K562 (cell line): ENCODE measurements at regions not wholly inside any gene's neighbourhood (a gene's known extent, or its start where the extent isn't known, plus 50 kb on each side); places are given as distances from the start of the nearest gene placed in this dataset.
A peak's percentile ranks its signal among the peaks of the same experiment; 100 is the strongest.

Experiments
- ARHGAP35 ChIP-seq: fragments of 450-650 bp; IDR thresholded peaks from 2 replicates; pipeline ENCODE4 v1.6.1; 2018; ENCODE audit not compliant: partially characterized antibody
- BDP1 ChIP-seq: IDR thresholded peaks from 3 replicates; pipeline ENCODE4 v1.6.1; 2011; ENCODE audit not compliant: insufficient read length, insufficient read depth
- DNMT1 ChIP-seq: fragments of 450-650 bp; IDR thresholded peaks from 2 replicates; pipeline ENCODE4 v1.6.1; 2016; ENCODE audit warnings: antibody characterized with exemption, mild to moderate bottlenecking
- ELF2 ChIP-seq: fragments of 250-450 bp; sonication (Bioruptor Pico); IDR thresholded peaks from 2 replicates; pipeline ENCODE4 v1.5.0; 2021; ENCODE audit warnings: mild to moderate bottlenecking
- EZH2 ChIP-seq: IDR thresholded peaks from 2 replicates; pipeline ENCODE4 v1.6.1; 2012; ENCODE audit warnings: low read depth, mild to moderate bottlenecking, inconsistent platforms, low read length, borderline replicate concordance
- FOXM1 ChIP-seq, 2 experiments: fragments of 450-650 bp in 1 of 2; sonication (generic) in 1 of 2; formaldehyde crosslinking in 1 of 2; IDR thresholded peaks; 2 replicates each; pipeline versions ENCODE4 v1.6.1 to v1.9.0; 2017 to 2022; ENCODE audit warnings: low read depth in 2 of 2, mild to moderate bottlenecking in 2 of 2, missing genetic modification reagents in 1 of 2, moderate library complexity in 1 of 2
- FOXP4 ChIP-seq: sonication (generic); formaldehyde crosslinking; IDR thresholded peaks from 2 replicates; pipeline ENCODE4 v1.8.0; 2022; ENCODE audit warnings: mild to moderate bottlenecking, missing genetic modification reagents, borderline replicate concordance
- GTF2A2 ChIP-seq: IDR thresholded peaks from 2 replicates; pipeline ENCODE4 v1.6.1; 2016; ENCODE audit warnings: mild to moderate bottlenecking, missing genetic modification characterization, missing compliant biosample characterization
- HMG20A ChIP-seq: fragments of 450-650 bp; formaldehyde crosslinking; conservative IDR thresholded peaks from 2 replicates; pipeline ENCODE4 v1.4.0; 2020; ENCODE audit warnings: mild to moderate bottlenecking, mixed read lengths
- ILK ChIP-seq: fragments of 450-650 bp; IDR thresholded peaks from 2 replicates; pipeline ENCODE4 v1.6.1; 2016; ENCODE audit warnings: missing genetic modification characterization, low read depth, mild to moderate bottlenecking, missing compliant biosample characterization, moderate library complexity, borderline replicate concordance
- JUNB ChIP-seq: fragments of 450-650 bp; formaldehyde crosslinking; conservative IDR thresholded peaks from 2 replicates; pipeline ENCODE4 v1.4.0; 2020; ENCODE audit warnings: mild to moderate bottlenecking
- KDM1A ChIP-seq, 2 experiments: fragments of 450-650 bp; IDR thresholded peaks; 2 replicates each; pipeline ENCODE4 v1.6.1; 2016; ENCODE audit warnings: mild to moderate bottlenecking in 2 of 2
- MLX ChIP-seq, 2 experiments: fragments of 450-650 bp in 1 of 2; sonication (generic) in 1 of 2; formaldehyde crosslinking; conservative IDR thresholded peaks; 2 replicates each; pipeline versions ENCODE4 v1.4.0 to v1.8.1; 2020 to 2022; ENCODE audit warnings: mild to moderate bottlenecking in 1 of 2, missing genetic modification reagents in 1 of 2
- NFIC ChIP-seq: fragments of 450-650 bp; IDR thresholded peaks from 2 replicates; pipeline ENCODE4 v1.6.1; 2017; ENCODE audit warnings: mild to moderate bottlenecking, inconsistent platforms
- NR2C2 ChIP-seq, 2 experiments: fragments of 200-800 bp in 1 of 2; sonication (Bioruptor generic) in 1 of 2; sonication (generic) in 1 of 2; formaldehyde crosslinking in 1 of 2; IDR thresholded peaks; 2 replicates each; pipeline versions ENCODE4 v1.6.1 to v1.8.0; 2016 to 2022; ENCODE audit warnings: mild to moderate bottlenecking in 1 of 2, missing compliant biosample characterization in 1 of 2, missing genetic modification characterization in 1 of 2, missing genetic modification reagents in 1 of 2
- NRF1 ChIP-seq, 2 experiments: fragments of 450-650 bp; IDR thresholded peaks in 1 of 2; conservative IDR thresholded peaks in 1 of 2; 2 replicates each; pipeline ENCODE4 v1.6.1; 2014; ENCODE audit warnings: mild to moderate bottlenecking in 2 of 2
- PPARD ChIP-seq: fragments of 250-450 bp; sonication (Bioruptor Pico); IDR thresholded peaks from 2 replicates; pipeline ENCODE4 v1.8.0; 2022; ENCODE audit warnings: inconsistent platforms, mild to moderate bottlenecking, moderate library complexity
- SAFB ChIP-seq: fragments of 200-400 bp; formaldehyde crosslinking; IDR thresholded peaks from 2 replicates; pipeline ENCODE4 v1.6.1; 2017; ENCODE audit warnings: low read depth, low read length, borderline replicate concordance
- ZFP1 ChIP-seq: fragments of 450-650 bp; formaldehyde crosslinking; IDR thresholded peaks from 2 replicates; pipeline ENCODE4 v1.4.0; 2020; ENCODE audit warnings: mild to moderate bottlenecking, mixed read lengths
- ZNF140 ChIP-seq: fragments of 250-450 bp; sonication (Bioruptor Pico); IDR thresholded peaks from 2 replicates; pipeline ENCODE4 v1.8.0; 2021; ENCODE audit warnings: moderate library complexity, mild to moderate bottlenecking, inconsistent platforms
- ZNF695 ChIP-seq: fragments of 450-650 bp; formaldehyde crosslinking; IDR thresholded peaks from 2 replicates; pipeline ENCODE4 v1.4.0; 2020; ENCODE audit warnings: mild to moderate bottlenecking, moderate library complexity
- ZNF76 ChIP-seq: fragments of 250-450 bp; sonication (Bioruptor Pico); IDR thresholded peaks from 2 replicates; pipeline ENCODE4 v1.4.0; 2020; ENCODE audit warnings: mild to moderate bottlenecking, moderate library complexity, borderline replicate concordance
- TF ChIP-seq, protein P1 (sequence below): sonication (generic); formaldehyde crosslinking; IDR thresholded peaks from 2 replicates; pipeline ENCODE4 v1.8.1; 2023; ENCODE audit warnings: mild to moderate bottlenecking, missing genetic modification reagents

DNA sequence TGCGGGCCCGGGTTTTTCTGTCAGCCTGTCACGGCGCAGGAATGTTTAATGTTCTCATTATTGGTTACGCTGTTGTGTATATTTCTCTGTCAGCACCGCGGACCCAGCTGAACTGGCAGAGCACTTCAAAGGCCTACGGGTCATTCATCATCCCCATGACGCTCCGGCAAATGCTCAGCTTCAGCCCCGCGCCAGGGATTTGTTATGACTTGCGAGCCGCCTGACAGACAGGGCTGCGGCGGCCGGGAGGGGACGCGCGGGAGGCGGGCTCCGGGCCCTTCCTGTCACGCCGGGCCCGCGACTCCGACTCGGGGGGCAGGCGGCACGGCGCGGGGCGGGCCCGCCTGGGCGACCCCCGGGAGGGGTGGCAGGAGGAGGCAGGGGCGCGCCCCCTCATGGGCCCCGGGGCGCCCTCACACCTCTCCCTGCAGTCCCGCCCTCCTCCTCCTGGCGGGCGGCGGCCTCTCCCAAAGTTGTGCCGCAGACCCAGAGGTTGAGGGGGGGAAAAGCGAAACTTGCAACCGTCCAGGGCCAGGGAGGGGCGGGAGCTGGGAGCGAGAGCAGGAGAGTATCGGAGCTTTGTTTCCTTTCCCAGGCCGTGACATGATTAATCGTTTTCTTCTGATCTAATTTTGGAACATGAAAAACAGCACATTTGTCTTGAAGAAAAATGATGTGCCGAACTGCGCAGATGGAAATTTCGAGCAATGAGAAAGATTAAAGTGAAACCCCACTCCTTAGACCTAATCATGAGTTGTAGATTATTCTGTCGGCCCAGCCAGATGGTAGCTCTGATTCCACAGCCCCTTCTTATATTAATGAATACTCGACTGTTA is 59.3 kb upstream of the COMTD1 start (continued):
- TF ChIP-seq ZFP1 (no peak), ZNF140 (no peak), SAFB (no peak), MLX (CRISPR knock-in tag; conservative IDR thresholded peaks at IDR 0.05) (no peak), KDM1A (IDR thresholded peaks at IDR 0.05) (no peak), BDP1 (no peak), ZNF76 (CRISPR knock-in tag) (0 out of 2 replicates have a peak, but pooled peaks have one; percentile 10), DNMT1 (no peak), NFIC (no peak), ELF2 (CRISPR knock-in tag) (no peak), ARHGAP35 (no peak), HMG20A (no peak), ZNF695 (CRISPR knock-in tag) (no peak), JUNB (CRISPR knock-in tag) (no peak), NRF1 (conservative IDR thresholded peaks at IDR 0.05 in 1 of 2, IDR thresholded peaks at IDR 0.05 in 1 of 2) (peak; percentile 48 to 66; a peak in 3 of 4 replicates), EZH2 (no peak), PPARD (no peak), GTF2A2 (no peak), NR2C2 (CRISPR knock-in tag; IDR thresholded peaks at IDR 0.05) (no peak), NR2C2 (tag; IDR thresholded peaks at IDR 0.05) (0 out of 2 replicates have a peak, but pooled peaks have one; percentile 10), ILK (tag) (no peak), FOXM1 (IDR thresholded peaks at IDR 0.05; ENCODE audit: low read depth) (no peak), FOXM1 (CRISPR knock-in tag; IDR thresholded peaks at IDR 0.05; ENCODE audit: low read depth) (no peak), FOXP4 (no peak)
- TF ChIP-seq, protein P1, sequence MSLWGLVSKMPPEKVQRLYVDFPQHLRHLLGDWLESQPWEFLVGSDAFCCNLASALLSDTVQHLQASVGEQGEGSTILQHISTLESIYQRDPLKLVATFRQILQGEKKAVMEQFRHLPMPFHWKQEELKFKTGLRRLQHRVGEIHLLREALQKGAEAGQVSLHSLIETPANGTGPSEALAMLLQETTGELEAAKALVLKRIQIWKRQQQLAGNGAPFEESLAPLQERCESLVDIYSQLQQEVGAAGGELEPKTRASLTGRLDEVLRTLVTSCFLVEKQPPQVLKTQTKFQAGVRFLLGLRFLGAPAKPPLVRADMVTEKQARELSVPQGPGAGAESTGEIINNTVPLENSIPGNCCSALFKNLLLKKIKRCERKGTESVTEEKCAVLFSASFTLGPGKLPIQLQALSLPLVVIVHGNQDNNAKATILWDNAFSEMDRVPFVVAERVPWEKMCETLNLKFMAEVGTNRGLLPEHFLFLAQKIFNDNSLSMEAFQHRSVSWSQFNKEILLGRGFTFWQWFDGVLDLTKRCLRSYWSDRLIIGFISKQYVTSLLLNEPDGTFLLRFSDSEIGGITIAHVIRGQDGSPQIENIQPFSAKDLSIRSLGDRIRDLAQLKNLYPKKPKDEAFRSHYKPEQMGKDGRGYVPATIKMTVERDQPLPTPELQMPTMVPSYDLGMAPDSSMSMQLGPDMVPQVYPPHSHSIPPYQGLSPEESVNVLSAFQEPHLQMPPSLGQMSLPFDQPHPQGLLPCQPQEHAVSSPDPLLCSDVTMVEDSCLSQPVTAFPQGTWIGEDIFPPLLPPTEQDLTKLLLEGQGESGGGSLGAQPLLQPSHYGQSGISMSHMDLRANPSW (CRISPR knock-in tag) = no peak
